ENCODE measurements at regions not wholly inside any gene's neighbourhood (a gene's known extent, or its start where the extent isn't known, plus 50 kb on each side); places are given as distances from the start of the nearest gene placed in this dataset.

DNA sequence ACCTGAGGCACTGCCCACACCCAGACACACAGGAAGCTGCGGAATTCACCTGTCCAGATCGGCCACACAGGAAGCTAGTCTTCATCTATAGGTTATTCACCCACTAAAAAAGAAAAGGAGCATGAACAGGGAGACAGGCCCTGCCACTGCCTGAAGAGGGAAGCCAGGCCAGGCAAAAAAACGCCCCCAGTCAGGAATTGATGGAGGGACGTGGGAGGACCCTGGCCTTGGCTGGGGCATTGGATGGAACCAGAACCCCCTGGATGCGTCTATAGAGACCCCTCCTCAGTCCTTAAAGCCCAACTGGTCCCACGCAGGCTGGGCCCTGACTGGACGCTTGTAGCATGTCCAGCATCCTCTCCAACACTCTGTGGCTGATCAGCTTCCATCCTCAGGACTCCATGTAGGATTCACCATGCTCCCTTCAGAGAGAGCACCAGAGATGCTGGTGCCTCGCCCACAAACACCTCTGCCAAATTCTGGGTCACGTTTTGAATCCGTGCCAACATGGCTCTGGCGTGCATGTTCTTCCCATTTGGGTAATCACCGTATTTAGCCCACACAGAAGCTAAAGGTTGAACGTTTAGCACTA, 259.3 kb upstream of the TCERG1L start:
- TF ChIP-seq, protein P1, sequence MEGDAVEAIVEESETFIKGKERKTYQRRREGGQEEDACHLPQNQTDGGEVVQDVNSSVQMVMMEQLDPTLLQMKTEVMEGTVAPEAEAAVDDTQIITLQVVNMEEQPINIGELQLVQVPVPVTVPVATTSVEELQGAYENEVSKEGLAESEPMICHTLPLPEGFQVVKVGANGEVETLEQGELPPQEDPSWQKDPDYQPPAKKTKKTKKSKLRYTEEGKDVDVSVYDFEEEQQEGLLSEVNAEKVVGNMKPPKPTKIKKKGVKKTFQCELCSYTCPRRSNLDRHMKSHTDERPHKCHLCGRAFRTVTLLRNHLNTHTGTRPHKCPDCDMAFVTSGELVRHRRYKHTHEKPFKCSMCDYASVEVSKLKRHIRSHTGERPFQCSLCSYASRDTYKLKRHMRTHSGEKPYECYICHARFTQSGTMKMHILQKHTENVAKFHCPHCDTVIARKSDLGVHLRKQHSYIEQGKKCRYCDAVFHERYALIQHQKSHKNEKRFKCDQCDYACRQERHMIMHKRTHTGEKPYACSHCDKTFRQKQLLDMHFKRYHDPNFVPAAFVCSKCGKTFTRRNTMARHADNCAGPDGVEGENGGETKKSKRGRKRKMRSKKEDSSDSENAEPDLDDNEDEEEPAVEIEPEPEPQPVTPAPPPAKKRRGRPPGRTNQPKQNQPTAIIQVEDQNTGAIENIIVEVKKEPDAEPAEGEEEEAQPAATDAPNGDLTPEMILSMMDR (IDR thresholded peaks at IDR 0.05): no peak
- TF ChIP-seq POLR2A (IDR thresholded peaks at IDR 0.05): no peak

Measured in Peyer's patch (tissue), 4 donors.